Neural cell (in vitro differentiated cells): ENCODE measurements at regions not wholly inside any gene's neighbourhood (a gene's known extent, or its start where the extent isn't known, plus 50 kb on each side); places are given as distances from the start of the nearest gene placed in this dataset.
"Not testable (repeated sequence)": the region's sequence is repeated elsewhere in the genome, so short reads cannot be mapped to it uniquely, and the experiment has no call there.

Experiments
- CTCF ChIP-seq: fragments of 450-650 bp; IDR thresholded peaks from 2 replicates; pipeline ENCODE4 v1.5.1; 2014; ENCODE audit warnings: antibody characterized with exemption, mild to moderate bottlenecking, moderate library complexity; ENCODE audit not compliant: poor library complexity, severe bottlenecking
- EP300 ChIP-seq: fragments of 450-650 bp; conservative IDR thresholded peaks from 2 replicates; pipeline ENCODE4 v1.6.1; 2014; ENCODE audit warnings: antibody characterized with exemption, mild to moderate bottlenecking, moderate library complexity; ENCODE audit not compliant: poor library complexity, severe bottlenecking

DNA sequence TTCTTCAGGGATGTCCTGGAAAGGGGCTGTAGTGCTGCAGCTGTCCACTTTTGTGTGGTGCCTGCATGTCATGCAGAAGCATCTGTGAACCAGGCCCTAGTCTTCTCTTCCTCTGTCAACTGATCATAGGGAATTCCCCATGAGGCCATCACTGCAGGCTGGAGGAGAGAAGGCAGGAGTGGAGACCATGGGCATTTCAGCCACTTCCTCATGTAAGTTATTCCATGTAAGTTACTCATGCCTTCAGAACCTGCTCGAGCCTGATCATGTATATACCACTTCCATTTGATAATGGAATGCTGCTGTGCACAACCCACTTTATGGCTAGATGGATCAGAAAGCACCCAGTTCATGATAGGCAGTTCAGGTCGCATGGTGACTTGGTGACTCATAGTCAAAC is 714.0 kb downstream of the METTL4 start:
- TF ChIP-seq EP300, CTCF: not testable (repeated sequence)
